ENCODE measurements at regions not wholly inside any gene's neighbourhood (a gene's known extent, or its start where the extent isn't known, plus 50 kb on each side); places are given as distances from the start of the nearest gene placed in this dataset.
"Not testable (repeated sequence)": the region's sequence is repeated elsewhere in the genome, so short reads cannot be mapped to it uniquely, and the experiment has no call there.

DNA sequence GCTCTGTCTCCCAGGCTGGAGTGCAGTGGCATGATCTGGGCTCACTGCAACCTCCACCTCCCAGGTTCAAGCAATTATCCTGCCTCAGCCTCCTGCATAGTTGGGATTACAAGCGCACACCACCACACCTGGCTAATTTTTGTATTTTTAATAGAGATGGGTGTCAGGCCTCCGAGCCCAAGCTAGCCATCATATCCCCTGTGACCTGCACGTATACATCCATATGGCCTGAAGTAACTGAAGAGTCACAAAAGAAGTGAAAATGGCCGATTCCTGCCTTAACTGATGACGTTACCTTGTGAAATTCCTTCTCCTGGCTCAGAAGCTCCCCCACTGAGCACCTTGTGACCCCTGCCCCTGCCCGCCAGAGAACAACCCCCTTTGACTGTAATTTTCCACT is 109.6 kb upstream of the CLINT1 start:
- in situ Hi-C loops (cut with HindIII; ENCODE audit: low sequenced_read_pairs), result not testable (repeated sequence)

GRCh38 chr5:157965989-157966388 is 107.0 kb upstream of the CLINT1 start:
- in situ Hi-C loops (cut with HindIII; ENCODE audit: low sequenced_read_pairs), result no loop called here

More for the DNA sequence above, 109.6 kb upstream of the CLINT1 start:
- DNase-seq (ENCODE audit: low spot score), result not testable (repeated sequence)

GRCh38 chr5:157965040-157965678 is 106.2 kb upstream of the CLINT1 start:
- in situ Hi-C loops (cut with HindIII; ENCODE audit: low sequenced_read_pairs), result no loop called here

More at GRCh38 chr5:157965989-157966388, 107.0 kb upstream of the CLINT1 start:
- no peak for DNase-seq (ENCODE audit: low spot score)

GRCh38 chr5:157963761-157964160 is 104.8 kb upstream of the CLINT1 start:
- no peak for DNase-seq (ENCODE audit: low spot score)
- in situ Hi-C loops (cut with HindIII; ENCODE audit: low sequenced_read_pairs), result no loop called here

More at GRCh38 chr5:157965040-157965678, 106.2 kb upstream of the CLINT1 start:
- no peak for DNase-seq (ENCODE audit: low spot score)

GRCh38 chr5:157963244-157963643 is 104.3 kb upstream of the CLINT1 start:
- in situ Hi-C loops (cut with HindIII; ENCODE audit: low sequenced_read_pairs), result no loop called here

GRCh38 chr5:157962686-157963085 is 103.7 kb upstream of the CLINT1 start:
- in situ Hi-C loops (cut with HindIII; ENCODE audit: low sequenced_read_pairs); DNase-seq (ENCODE audit: low spot score): not testable (repeated sequence)

More at GRCh38 chr5:157963244-157963643, 104.3 kb upstream of the CLINT1 start:
- DNase-seq (ENCODE audit: low spot score), result no peak

GRCh38 chr5:157961896-157962590 is 103.1 kb upstream of the CLINT1 start:
- DNase-seq (ENCODE audit: low spot score), result no peak
- in situ Hi-C loops (cut with HindIII; ENCODE audit: low sequenced_read_pairs), result no loop called here

DNA sequence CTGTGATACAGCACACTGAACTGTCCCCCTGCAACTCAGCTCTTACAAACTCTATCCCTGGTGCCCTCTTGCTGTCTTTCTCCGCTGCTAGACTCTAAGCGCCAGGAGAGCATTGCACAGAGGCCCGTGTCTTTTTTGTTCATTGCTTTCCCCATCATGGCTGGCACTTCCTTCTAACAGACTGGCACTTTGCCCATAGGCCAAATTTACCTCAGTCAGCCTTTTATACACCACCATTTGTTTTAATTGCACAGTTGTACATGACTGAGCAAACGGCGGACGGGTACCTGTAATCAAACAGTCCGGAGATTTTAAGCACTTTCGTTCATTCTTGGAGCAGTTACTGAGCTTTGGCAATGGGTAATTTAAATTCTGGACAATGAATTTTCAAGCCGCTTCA is 102.2 kb upstream of the CLINT1 start:
- in situ Hi-C loops (cut with HindIII; ENCODE audit: low sequenced_read_pairs), result no loop called here
- no peak for DNase-seq (ENCODE audit: low spot score)

GRCh38 chr5:157959370-157959769 is 100.4 kb upstream of the CLINT1 start:
- DNase-seq (ENCODE audit: low spot score), result no peak
- in situ Hi-C loops (cut with HindIII; ENCODE audit: low sequenced_read_pairs), result no loop called here

DNA sequence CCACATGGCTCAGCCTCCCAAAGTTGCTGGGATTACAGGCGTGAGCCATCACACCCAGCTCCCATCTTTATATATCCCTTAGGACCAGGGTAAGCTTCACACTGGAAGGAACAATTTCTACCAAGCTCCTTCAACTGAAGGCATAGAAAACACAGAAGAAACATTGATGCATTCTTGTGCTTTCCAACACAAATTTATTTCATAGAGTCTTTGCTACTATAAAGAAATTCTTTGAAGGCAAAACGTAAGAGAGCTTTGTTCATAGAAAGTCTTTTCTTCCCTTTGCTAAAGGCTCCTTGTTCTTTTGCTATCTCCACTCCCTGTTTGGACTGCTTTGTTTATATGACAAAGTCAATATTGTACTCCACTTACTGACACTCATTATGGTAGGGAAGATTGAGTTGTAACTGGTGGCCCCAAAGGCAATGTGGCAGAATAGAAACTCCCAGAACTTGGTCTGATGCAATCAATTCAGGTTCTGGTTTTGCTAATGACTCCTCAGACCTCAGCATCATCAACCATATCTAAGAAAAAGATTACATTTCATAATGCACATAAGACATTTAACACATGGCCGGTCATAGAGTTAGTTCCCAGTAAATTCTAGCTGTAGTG is 97.4 kb upstream of the CLINT1 start:
- in situ Hi-C loops (cut with HindIII; ENCODE audit: low sequenced_read_pairs), result no loop called here
- no peak for DNase-seq (ENCODE audit: low spot score)

- DNase-seq (ENCODE audit: low spot score), result no peak
- in situ Hi-C loops (cut with HindIII; ENCODE audit: low sequenced_read_pairs), result no loop called here
Observed at GRCh38 chr5:157955541-157956172, 96.7 kb upstream of the CLINT1 start.

DNA sequence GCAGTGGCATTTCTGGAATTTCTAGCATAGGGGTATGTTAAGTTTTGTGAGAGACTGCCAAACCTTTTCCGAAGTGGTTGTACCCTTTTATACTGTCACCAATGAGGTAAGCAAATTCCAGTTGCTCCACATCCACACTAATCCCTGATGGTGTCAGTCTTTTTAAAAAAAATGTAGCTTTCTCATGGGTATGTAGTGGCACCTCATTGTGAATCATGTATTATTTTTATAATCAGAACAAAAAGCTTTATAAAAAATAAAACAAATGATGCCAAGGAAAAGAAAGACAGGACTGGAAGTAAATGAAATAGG is 93.4 kb upstream of the CLINT1 start:
- in situ Hi-C loops (cut with HindIII; ENCODE audit: low sequenced_read_pairs), result no loop called here
- no peak for DNase-seq (ENCODE audit: low spot score)

DNA sequence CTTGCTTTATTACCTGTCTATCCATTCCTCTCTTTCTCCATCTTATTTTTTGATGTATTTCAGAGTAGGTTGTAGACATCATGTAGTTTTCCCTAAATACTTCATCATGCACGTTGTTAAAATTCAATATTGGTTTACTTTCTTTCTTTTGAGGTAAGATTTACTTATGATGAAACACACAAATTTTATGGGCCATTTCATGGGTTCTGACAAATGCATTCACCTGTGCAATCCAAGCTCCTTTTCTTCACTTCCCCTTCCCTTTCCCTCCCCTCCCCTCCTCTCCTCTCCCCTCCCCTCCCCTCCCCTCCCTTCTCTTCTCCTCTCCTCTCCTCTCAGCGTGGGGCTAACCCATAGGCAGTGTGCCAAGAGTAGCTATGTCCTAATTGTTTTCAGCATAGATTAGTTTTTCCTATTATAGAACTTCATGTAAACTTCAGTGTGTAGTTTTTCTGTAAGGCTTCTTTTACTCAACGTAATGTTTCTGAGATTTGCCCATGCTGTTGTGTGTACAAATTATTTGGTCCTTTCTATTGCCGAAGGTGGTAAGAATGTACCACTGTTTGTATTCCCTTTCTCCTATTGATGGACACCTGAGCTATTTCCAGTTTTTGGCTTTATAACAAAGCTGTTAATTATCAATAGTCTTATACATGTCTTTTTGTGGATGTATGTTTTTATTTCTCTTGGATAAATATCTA is 92.9 kb upstream of the CLINT1 start:
- DNase-seq (ENCODE audit: low spot score), result no peak

GRCh38 chr5:157949520-157949919 is 90.6 kb upstream of the CLINT1 start:
- in situ Hi-C loops (cut with HindIII; ENCODE audit: low sequenced_read_pairs), result no loop called here
- DNase-seq (ENCODE audit: low spot score), result no peak

More for the DNA sequence above, 92.9 kb upstream of the CLINT1 start:
- in situ Hi-C loops (cut with HindIII; ENCODE audit: low sequenced_read_pairs), result no loop called here

DNA sequence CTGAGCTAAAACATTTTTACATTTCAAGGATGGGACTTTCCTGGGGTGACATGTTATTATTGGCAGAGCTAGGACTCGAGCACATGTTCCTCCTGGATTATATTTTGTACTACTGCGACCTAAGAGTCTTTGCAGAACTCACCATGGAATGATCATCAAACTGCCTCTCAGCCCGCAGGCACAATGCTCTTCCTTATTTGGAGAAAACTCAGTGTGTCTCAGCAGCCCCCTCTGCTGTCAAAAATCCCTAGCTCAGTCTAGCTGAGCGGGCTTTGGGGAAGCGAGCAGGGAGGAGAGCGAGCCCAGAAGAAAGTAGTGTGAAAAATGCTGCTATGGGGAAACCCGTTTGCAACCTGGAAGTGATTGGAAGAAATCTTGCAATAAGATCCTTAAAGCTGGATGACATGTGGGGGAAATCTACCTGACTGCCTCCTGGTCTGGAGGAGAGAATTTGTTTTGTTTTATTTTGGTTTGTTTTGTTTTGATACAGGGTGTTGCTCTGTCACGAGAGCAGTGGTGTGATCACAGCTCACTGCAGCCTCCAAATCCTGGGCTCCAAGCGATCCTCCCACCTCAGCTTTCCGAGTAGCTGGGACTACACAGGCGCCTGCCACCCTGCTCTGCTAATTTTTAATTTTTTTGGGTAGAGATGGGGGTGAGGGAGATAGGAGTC is 89.9 kb upstream of the CLINT1 start:
- in situ Hi-C loops (cut with HindIII; ENCODE audit: low sequenced_read_pairs), result no loop called here
- DNase-seq (ENCODE audit: low spot score), result peak; percentile 87

- in situ Hi-C loops (cut with HindIII; ENCODE audit: low sequenced_read_pairs), result no loop called here
- no peak for DNase-seq (ENCODE audit: low spot score)
Observed at GRCh38 chr5:157947156-157947555, 88.2 kb upstream of the CLINT1 start.

- DNase-seq (ENCODE audit: low spot score); in situ Hi-C loops (cut with HindIII; ENCODE audit: low sequenced_read_pairs): not testable (repeated sequence)
Observed at GRCh38 chr5:157945822-157946221, 86.9 kb upstream of the CLINT1 start.

DNA sequence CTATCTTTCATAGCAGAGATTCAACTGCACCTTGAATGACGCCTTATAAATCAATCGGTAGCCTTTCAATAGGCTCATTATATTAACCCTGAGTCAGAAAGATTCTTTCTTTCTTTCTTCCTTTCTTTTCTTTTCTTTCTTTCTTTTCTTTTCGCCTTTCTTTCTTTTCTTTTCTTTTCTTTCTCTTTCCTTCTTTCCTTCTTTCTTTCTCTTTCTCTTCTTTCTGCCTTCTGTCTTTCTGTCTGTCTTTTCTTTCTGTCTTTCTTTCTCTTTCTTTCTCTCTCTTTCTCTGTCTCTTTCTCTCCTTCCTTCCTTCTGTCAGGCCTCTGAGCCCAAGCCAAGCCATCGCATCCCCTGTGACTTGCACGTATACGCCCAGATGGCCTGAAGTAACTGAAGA is 86.0 kb upstream of the CLINT1 start:
- in situ Hi-C loops (cut with HindIII; ENCODE audit: low sequenced_read_pairs), result no loop called here
- no peak for DNase-seq (ENCODE audit: low spot score)

DNA sequence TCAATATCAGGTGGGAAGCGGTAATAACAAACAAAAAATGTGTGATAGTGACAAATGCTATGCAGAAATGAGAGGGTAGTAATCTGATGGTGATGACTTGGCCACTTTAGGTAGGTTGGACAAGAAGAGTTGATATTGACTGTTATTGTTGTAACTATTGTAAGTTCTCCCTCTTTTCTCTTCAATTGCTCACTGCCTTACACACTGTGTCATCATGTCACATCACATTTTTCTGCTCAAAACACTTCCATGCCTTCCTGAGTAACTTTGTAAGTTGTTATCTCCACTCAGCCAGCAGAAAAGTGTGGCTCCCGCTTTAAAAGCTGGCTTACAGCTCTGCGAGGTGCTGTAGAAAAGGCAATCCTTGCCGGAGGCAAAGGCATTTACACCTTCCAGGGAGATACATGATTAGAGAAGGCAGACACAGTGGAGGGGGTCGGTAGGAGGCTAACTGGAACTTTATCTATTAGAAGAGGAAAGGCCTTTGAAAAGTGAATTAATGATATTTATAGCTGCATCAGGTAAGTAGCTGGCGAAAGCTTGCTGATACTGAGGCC is 85.2 kb upstream of the CLINT1 start:
- no peak for DNase-seq (ENCODE audit: low spot score)

More for the DNA sequence above, 85.2 kb upstream of the CLINT1 start:
- in situ Hi-C loops (cut with HindIII; ENCODE audit: low sequenced_read_pairs), result no loop called here

Measured in G401 (cell line).